ENCODE measurements at regions not wholly inside any gene's neighbourhood (a gene's known extent, or its start where the extent isn't known, plus 50 kb on each side); places are given as distances from the start of the nearest gene placed in this dataset.

DNA sequence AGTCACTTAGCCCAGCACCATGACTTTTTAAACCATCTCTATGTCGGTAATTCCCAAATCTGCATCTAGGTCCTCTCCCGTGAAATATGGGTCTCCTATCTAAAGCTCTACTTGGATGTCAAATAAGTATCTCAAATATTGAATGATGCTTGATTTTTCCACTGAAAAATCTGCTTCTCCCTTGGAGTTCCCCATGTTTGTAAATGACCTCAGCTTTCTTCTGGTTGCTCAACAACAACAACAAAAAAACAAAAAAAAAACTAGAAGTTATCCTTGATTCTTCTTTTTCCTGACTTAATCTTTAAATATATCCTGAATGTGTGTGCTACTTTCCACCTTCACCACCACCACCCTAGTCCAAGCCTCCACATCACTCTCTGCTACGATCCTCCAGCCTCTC lies 307.5 kb upstream of the UBE2E2 start:
- no peak for TF ChIP-seq CTCF (IDR thresholded peaks at IDR 0.05)

DNA sequence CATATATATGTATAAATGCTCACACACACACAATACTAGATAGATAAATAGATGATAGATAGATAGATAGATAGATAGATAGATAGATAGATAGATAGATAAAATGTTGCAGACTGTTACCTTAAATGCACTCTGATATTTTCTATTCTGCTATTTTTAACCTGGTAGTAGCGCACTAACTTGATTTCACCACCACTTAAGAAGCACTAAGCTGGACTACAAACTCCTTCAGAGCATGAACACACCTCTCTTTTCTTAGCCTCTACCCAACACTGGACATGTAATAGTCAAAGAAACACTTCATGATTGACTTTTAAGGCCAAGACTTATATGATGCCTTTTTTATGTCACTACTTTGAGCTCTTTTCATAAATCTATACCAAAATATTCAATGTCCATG lies 304.6 kb upstream of the UBE2E2 start:
- Histone ChIP-seq H3K4me3 (no peak overlapping the region), H3K27me3 (no peaks in the 10 kb centered on the region), H3K4me1 (no peaks in the 10 kb centered on the region), H3K9me3 (no peaks in the 10 kb centered on the region), H3K36me3 (no peaks in the 10 kb centered on the region), H3K27ac (no peak overlapping the region)
- TF ChIP-seq CTCF (IDR thresholded peaks at IDR 0.05): no peak
- no peak for DNase-seq (ENCODE audit: low spot score)

More for the DNA sequence above, 307.5 kb upstream of the UBE2E2 start:
- no peak for DNase-seq (ENCODE audit: low spot score)
- H3K27me3 ChIP-seq: no peaks in the 10 kb centered on the region
- no peaks in the 10 kb centered on the region for H3K9me3 ChIP-seq
- H3K36me3 ChIP-seq: no peaks in the 10 kb centered on the region
- H3K27ac ChIP-seq: no peak overlapping the region
- no peaks in the 10 kb centered on the region for H3K4me1 ChIP-seq
- no peak overlapping the region for H3K4me3 ChIP-seq

- Histone ChIP-seq H3K36me3 (no peaks in the 10 kb centered on the region), H3K4me3 (no peak overlapping the region), H3K27ac (no peak overlapping the region), H3K4me1 (no peaks in the 10 kb centered on the region), H3K27me3 (no peaks in the 10 kb centered on the region), H3K9me3 (no peaks in the 10 kb centered on the region)
- no peak for DNase-seq (ENCODE audit: low spot score)
- TF ChIP-seq CTCF (IDR thresholded peaks at IDR 0.05): no peak
Observed at GRCh38 chr3:22899441-22899840, 303.7 kb upstream of the UBE2E2 start.

GRCh38 chr3:22900296-22900695 lies 302.8 kb upstream of the UBE2E2 start:
- Histone ChIP-seq H3K4me3 (no peak overlapping the region), H3K9me3 (no peaks in the 10 kb centered on the region), H3K27me3 (no peaks in the 10 kb centered on the region), H3K36me3 (no peaks in the 10 kb centered on the region), H3K27ac (no peak overlapping the region), H3K4me1 (no peaks in the 10 kb centered on the region)
- no peak for DNase-seq (ENCODE audit: low spot score)
- TF ChIP-seq CTCF (IDR thresholded peaks at IDR 0.05): no peak

DNA sequence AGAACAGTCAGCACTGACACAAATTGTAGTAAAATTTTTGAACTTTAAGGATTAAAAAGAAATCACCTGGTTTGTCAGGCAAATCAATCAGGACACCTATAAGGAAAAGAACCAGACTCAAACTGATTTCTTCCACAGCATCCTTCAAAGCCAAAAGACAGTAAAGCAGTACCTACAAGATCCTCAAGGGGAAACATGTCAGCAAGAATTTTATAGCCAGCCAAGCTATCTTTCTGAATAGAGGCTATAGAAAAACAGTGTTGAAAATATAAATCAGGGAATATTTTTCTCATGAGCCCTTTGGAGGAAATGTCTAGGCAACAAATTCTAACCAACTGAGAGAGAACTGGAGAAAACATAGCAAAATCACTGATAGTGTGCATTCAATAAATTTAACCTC lies 301.4 kb upstream of the UBE2E2 start:
- DNase-seq (ENCODE audit: low spot score): no peak
- no peak for TF ChIP-seq CTCF (IDR thresholded peaks at IDR 0.05)
- Histone ChIP-seq H3K27me3 (no peaks in the 10 kb centered on the region), H3K4me1 (no peaks in the 10 kb centered on the region), H3K27ac (no peak overlapping the region), H3K4me3 (no peak overlapping the region), H3K36me3 (no peaks in the 10 kb centered on the region), H3K9me3 (no peaks in the 10 kb centered on the region)

GRCh38 chr3:22907161-22907780 lies 295.9 kb upstream of the UBE2E2 start:
- H3K9me3 ChIP-seq: no peaks in the 10 kb centered on the region
- TF ChIP-seq CTCF (IDR thresholded peaks at IDR 0.05): no peak
- H3K4me1 ChIP-seq: no peaks in the 10 kb centered on the region
- H3K27ac ChIP-seq: no peak overlapping the region
- no peak for DNase-seq (ENCODE audit: low spot score)
- H3K27me3 ChIP-seq: no peaks in the 10 kb centered on the region
- no peaks in the 10 kb centered on the region for H3K36me3 ChIP-seq
- H3K4me3 ChIP-seq: no peak overlapping the region
